ENCODE measurements at regions not wholly inside any gene's neighbourhood (a gene's known extent, or its start where the extent isn't known, plus 50 kb on each side); places are given as distances from the start of the nearest gene placed in this dataset.

DNA sequence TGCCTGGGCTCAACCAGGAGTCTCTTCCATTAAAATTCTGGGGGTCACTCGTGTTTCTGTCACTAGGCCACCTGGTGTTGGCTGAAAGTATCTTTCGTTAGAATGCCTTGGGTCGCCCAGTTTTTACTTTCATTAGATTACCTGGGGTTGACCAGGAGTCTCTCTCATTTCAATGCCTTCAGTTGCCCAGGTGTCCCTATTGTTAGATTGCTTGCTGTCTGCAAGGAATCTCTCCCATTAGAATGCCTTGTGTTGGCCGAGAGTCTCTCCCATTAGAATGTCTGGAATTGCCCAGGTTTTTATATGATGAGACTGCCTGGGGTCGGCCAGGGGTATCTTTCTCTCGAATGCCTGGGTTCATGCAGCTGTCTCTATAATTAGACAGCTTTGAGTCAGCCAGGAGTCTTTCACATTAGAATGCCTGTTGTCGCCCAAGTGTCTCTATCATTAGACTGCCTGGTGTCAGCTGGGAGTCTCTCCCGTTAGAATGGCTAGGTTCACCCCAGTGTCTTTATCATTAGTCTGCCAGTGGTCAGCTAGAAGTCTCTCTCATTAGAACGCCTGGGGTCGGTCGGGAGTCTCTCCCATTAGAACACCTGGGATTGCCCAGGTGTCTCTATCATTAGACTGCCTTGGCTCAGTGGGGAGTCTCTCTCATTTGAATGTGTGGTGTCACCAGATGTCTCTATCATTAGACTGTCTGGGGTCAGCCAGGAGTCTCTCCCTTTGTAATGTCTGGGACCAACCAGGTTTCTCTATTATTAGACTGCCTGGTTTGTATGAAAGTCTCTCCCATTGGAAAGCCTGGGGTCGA is 1446.8 kb downstream of the UQCRFS1 start:
- Histone ChIP-seq H3K36me3 (no peaks in the 10 kb centered on the region), H3K27ac (no peak overlapping the region), H3K4me3 (no peak overlapping the region), H3K27me3 (no peaks in the 10 kb centered on the region), H3K9me3 (peaks cover 0 to 98% of the 10 kb centered on the region in 2 donors), H3K4me1 (no peaks in the 10 kb centered on the region)
- ATAC-seq (no peak), DNase-seq (no peak)
- intact Hi-C loops (cut with DNase I): no loop called here
- TF ChIP-seq, protein P1, sequence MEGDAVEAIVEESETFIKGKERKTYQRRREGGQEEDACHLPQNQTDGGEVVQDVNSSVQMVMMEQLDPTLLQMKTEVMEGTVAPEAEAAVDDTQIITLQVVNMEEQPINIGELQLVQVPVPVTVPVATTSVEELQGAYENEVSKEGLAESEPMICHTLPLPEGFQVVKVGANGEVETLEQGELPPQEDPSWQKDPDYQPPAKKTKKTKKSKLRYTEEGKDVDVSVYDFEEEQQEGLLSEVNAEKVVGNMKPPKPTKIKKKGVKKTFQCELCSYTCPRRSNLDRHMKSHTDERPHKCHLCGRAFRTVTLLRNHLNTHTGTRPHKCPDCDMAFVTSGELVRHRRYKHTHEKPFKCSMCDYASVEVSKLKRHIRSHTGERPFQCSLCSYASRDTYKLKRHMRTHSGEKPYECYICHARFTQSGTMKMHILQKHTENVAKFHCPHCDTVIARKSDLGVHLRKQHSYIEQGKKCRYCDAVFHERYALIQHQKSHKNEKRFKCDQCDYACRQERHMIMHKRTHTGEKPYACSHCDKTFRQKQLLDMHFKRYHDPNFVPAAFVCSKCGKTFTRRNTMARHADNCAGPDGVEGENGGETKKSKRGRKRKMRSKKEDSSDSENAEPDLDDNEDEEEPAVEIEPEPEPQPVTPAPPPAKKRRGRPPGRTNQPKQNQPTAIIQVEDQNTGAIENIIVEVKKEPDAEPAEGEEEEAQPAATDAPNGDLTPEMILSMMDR (IDR thresholded peaks at IDR 0.05): no peak

DNA sequence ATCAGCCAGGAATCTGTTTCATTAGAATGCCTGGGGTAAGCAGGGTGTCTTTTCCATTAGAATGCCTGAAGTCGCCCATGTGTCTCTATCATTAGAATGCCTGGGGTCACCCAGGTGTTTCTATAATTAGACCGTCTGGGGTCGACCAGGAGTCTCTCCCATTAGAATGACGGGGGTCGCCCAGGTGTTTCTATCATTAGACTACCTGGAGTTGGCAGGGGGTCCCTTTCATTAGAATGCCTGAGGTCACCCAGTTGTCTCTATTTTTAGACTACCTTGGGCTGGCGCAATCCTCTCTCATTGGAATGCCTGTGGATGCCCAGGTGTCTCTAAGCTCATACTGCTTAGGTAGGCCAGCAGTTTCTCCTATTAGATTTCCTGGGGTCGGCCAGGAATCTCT is 1447.6 kb downstream of the UQCRFS1 start:
- H3K4me1 ChIP-seq: no peaks in the 10 kb centered on the region
- peaks cover 0 to 97% of the 10 kb centered on the region in 2 donors for H3K9me3 ChIP-seq
- H3K36me3 ChIP-seq: no peaks in the 10 kb centered on the region
- intact Hi-C loops (cut with DNase I): no loop called here
- no peak for DNase-seq
- no peak overlapping the region for H3K27ac ChIP-seq
- ATAC-seq: no peak
- H3K4me3 ChIP-seq: no peak overlapping the region
- H3K27me3 ChIP-seq: no peaks in the 10 kb centered on the region
- TF ChIP-seq, protein P1 (IDR thresholded peaks at IDR 0.05): no peak

DNA sequence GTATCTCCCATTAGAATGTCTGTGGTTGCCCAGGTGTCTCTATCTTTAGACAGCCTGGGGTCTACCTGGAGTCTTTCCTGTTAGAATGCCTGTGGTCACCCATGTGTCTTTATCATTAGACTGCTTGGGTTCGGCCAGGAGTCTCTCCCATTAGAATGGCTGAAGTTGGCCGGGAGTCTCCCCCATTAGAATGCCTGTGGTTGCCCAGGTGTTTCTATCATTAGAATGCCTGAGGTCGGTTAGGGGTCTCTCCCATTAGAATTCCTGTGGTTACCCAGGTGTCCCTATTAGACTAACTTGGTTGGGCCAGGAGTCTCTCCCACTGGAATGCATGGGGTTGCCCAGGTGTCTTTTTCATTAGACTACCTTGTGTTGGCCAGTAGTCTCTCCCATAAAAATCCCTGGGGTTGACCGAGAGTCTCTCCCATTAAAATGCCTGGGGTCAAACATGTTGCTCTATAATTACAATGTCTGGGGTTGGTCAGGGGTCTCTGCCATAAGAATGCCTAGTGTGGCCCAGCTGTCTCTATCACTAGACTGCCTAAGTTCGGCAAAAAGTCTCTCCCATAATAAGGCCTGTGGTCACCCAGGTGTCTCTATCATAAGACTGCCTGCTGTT is 1448.7 kb downstream of the UQCRFS1 start:
- intact Hi-C loops (cut with DNase I): no loop called here
- TF ChIP-seq, protein P1 (IDR thresholded peaks at IDR 0.05): no peak
- DNase-seq (no peak), ATAC-seq (no peak)
- H3K27me3 ChIP-seq: no peaks in the 10 kb centered on the region
- no peak overlapping the region for H3K4me3 ChIP-seq
- H3K36me3 ChIP-seq: no peaks in the 10 kb centered on the region
- H3K9me3 ChIP-seq: peaks cover 0 to 97% of the 10 kb centered on the region in 2 donors
- no peaks in the 10 kb centered on the region for H3K4me1 ChIP-seq
- H3K27ac ChIP-seq: no peak overlapping the region

DNA sequence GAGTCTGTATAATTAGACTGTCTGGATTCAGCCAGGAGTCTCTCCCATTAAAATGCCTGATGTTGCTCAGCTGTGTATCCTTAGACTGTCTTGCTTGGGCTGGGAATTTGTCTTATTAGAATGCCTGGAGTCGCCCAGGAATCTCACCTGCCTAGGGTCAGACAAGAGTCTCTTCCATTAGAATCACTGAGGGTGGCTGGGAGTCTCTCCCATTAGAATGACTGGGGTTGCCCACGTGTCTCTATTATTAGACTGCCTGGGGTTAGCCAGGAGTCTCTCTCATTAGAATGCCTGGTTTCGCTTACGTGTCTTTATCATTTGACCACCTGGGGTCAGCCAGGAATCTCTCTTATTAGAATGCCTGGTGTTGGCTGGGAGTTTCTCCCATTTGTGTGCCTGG is 1450.0 kb downstream of the UQCRFS1 start:
- Histone ChIP-seq H3K36me3 (no peaks in the 10 kb centered on the region), H3K27ac (no peak overlapping the region), H3K9me3 (peaks cover 0 to 91% of the 10 kb centered on the region in 2 donors)

DNA sequence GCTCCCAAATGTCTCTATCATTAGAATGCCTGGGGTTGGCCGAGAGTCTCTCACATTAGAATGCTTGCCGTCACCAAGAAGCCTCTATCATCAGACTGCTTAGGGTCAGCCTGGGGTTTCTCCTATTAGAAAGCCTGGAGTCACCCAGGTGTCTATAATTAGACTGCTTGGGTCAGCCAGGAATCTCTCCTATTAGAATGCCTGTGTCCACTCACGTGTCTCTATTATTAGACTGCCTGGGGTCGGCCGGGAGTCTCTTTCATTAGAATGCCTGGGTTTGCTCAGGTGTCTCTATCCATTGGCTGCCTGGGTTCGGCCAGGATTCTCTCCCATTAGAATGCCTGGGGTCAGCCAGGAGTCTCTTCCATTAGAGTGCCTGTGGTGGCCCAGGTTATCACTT is 1453.1 kb downstream of the UQCRFS1 start:
- DNase-seq (no peak), ATAC-seq (no peak)
- TF ChIP-seq, protein P1 (IDR thresholded peaks at IDR 0.05): no peak
- intact Hi-C loops (cut with DNase I): no loop called here
- Histone ChIP-seq H3K9me3 (peaks cover 0 to 60% of the 10 kb centered on the region in 2 donors), H3K36me3 (no peaks in the 10 kb centered on the region), H3K4me3 (no peak overlapping the region), H3K27ac (no peak overlapping the region), H3K27me3 (no peaks in the 10 kb centered on the region), H3K4me1 (no peaks in the 10 kb centered on the region)

More for the DNA sequence above, 1450.0 kb downstream of the UQCRFS1 start:
- Histone ChIP-seq H3K27me3 (no peaks in the 10 kb centered on the region), H3K4me1 (no peaks in the 10 kb centered on the region), H3K4me3 (no peak overlapping the region)
- DNase-seq (no peak), ATAC-seq (no peak)
- TF ChIP-seq, protein P1 (IDR thresholded peaks at IDR 0.05): no peak
- intact Hi-C loops (cut with DNase I): no loop called here

Data from left lung (tissue), 4 donors.